GM19351 (cell line): ENCODE measurements at regions not wholly inside any gene's neighbourhood (a gene's known extent, or its start where the extent isn't known, plus 50 kb on each side); places are given as distances from the start of the nearest gene placed in this dataset.
"Not testable (repeated sequence)": the region's sequence is repeated elsewhere in the genome, so short reads cannot be mapped to it uniquely, and the experiment has no call there.

Source experiments
- ATAC-seq: cut with Tn5 transposase; IDR thresholded peaks from one replicate; pipeline ENCODE4 v1.9.1; 2021; ENCODE audit warnings: mild to moderate bottlenecking, moderate library complexity; ENCODE audit not compliant: unreplicated experiment

GRCh38 chr13:39803156-39803555 is 147.7 kb downstream of the COG6 start:
- ATAC-seq: no peak

- ATAC-seq: no peak
These were observed 148.4 kb downstream of the COG6 start for GRCh38 chr13:39803851-39804250.

GRCh38 chr13:39804332-39805210 is 149.1 kb downstream of the COG6 start:
- ATAC-seq: no peak

- no peak for ATAC-seq
These were observed 154.0 kb downstream of the COG6 start for GRCh38 chr13:39809466-39809865.

- ATAC-seq: no peak
These were observed 154.8 kb downstream of the COG6 start for GRCh38 chr13:39810091-39810877.

GRCh38 chr13:39811051-39811450 is 155.6 kb downstream of the COG6 start:
- no peak for ATAC-seq

GRCh38 chr13:39811696-39812095 is 156.2 kb downstream of the COG6 start:
- no peak for ATAC-seq

GRCh38 chr13:39815345-39816111 is 160.1 kb downstream of the COG6 start:
- ATAC-seq: no peak

- no peak for ATAC-seq
These were observed 161.5 kb downstream of the COG6 start for GRCh38 chr13:39816936-39817335.

- ATAC-seq: no peak
These were observed 163.5 kb downstream of the COG6 start for GRCh38 chr13:39818953-39819352.

GRCh38 chr13:39820606-39821005 is 165.1 kb downstream of the COG6 start:
- ATAC-seq: no peak

GRCh38 chr13:39821977-39822376 is 166.5 kb downstream of the COG6 start:
- no peak for ATAC-seq

GRCh38 chr13:39822437-39822836 is 167.0 kb downstream of the COG6 start:
- no peak for ATAC-seq

GRCh38 chr13:39823063-39823713 is 167.7 kb downstream of the COG6 start:
- no peak for ATAC-seq

- ATAC-seq: no peak
These were observed 170.4 kb downstream of the COG6 start for GRCh38 chr13:39825886-39826285.

- no peak for ATAC-seq
These were observed 179.8 kb downstream of the COG6 start for GRCh38 chr13:39835253-39835652.

- ATAC-seq: no peak
These were observed 180.6 kb downstream of the COG6 start for GRCh38 chr13:39836038-39836437.

- ATAC-seq: not testable (repeated sequence)
These were observed 182.4 kb downstream of the COG6 start for GRCh38 chr13:39837866-39838265.

- ATAC-seq: no peak
These were observed 184.7 kb downstream of the COG6 start for GRCh38 chr13:39840201-39840600.

- ATAC-seq: no peak
These were observed 191.9 kb downstream of the COG6 start for GRCh38 chr13:39847336-39847735.

- ATAC-seq: no peak
These were observed 199.8 kb downstream of the COG6 start for GRCh38 chr13:39855236-39855635.
